ENCODE measurements at regions not wholly inside any gene's neighbourhood (a gene's known extent, or its start where the extent isn't known, plus 50 kb on each side); places are given as distances from the start of the nearest gene placed in this dataset.

DNA sequence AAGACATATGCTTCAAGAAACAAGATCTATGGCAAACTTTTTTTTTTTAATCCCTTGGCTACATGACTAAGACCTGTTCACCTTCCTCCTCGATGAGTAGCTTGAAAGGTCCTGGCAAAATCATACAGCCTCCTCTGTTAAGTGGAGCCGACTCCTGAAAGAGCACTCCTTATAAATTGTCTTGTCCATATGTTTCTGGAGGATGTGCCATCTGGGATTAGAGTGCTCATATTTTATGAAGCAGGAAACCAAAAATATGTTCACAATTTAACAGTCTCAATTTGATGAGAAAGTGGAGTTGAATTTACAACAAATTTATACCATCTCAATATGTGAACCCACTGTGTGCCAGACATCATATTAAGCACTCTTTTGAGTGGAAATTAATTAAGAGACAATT lies 912.1 kb upstream of the FAT3 start:
- no peaks in the 10 kb centered on the region for H4K20me1 ChIP-seq (ENCODE audit: insufficient read depth, low read length)
- dilution Hi-C loops (cut with HindIII; ENCODE audit: low sequenced_read_pairs, unreplicated experiment) = no loop called here
- POLR2A ChIA-PET (ENCODE audit: unreplicated experiment) = no interaction called here
- H2BK20ac ChIP-seq (ENCODE audit: low read depth, low read length) = no peak overlapping the region
- H2AFZ ChIP-seq (replicated peaks; ENCODE audit: low read length, poor library complexity) = no peak overlapping the region
- H2AK9ac ChIP-seq (replicated peaks; ENCODE audit: low read depth, low read length, poor library complexity) = no peak overlapping the region
- DNase-seq (no peak), ATAC-seq (ENCODE audit: low read depth) (no peak)
- H3K14ac ChIP-seq (replicated peaks; ENCODE audit: low read depth, low read length) = no peak overlapping the region
- no TSS peak for BruUV-seq (replicated peaks)
- H4K91ac ChIP-seq (ENCODE audit: insufficient read depth, low read depth, low read length) = no peak overlapping the region
- no peak overlapping the region for H2BK15ac ChIP-seq (ENCODE audit: low read depth, low read length)
- H3K27me3 ChIP-seq (ENCODE audit: control insufficient read depth, insufficient read depth, low read length) = no peaks in the 10 kb centered on the region
- no peak overlapping the region for H3K4me3 ChIP-seq (ENCODE audit: insufficient read depth, low read depth, low read length)
- no peaks in the 10 kb centered on the region for H3K9me1 ChIP-seq (ENCODE audit: insufficient read depth, low read length)
- H2AK5ac ChIP-seq (ENCODE audit: low read depth, low read length) = no peak overlapping the region
- H2BK120ac ChIP-seq (ENCODE audit: low read depth, low read length) = no peak overlapping the region
- no peak overlapping the region for H3K23ac ChIP-seq (ENCODE audit: low read depth, low read length)
- CTCF ChIA-PET = no interaction called here
- no peak for TF ChIP-seq BHLHE40 (IDR thresholded peaks at IDR 0.05; ENCODE audit: low read depth, low read length)
- TF ChIP-seq, protein P1, sequence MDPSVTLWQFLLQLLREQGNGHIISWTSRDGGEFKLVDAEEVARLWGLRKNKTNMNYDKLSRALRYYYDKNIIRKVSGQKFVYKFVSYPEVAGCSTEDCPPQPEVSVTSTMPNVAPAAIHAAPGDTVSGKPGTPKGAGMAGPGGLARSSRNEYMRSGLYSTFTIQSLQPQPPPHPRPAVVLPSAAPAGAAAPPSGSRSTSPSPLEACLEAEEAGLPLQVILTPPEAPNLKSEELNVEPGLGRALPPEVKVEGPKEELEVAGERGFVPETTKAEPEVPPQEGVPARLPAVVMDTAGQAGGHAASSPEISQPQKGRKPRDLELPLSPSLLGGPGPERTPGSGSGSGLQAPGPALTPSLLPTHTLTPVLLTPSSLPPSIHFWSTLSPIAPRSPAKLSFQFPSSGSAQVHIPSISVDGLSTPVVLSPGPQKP (IDR thresholded peaks at IDR 0.05; ENCODE audit: borderline replicate concordance, low read depth, low read length) = no peak
- no peak for TF ChIP-seq POLR2A (IDR thresholded peaks at IDR 0.05; ENCODE audit: low read depth, low read length)
- no peak for TF ChIP-seq RCOR1 (IDR thresholded peaks at IDR 0.05; ENCODE audit: insufficient replicate concordance, low read length)
- TF ChIP-seq, protein P2, sequence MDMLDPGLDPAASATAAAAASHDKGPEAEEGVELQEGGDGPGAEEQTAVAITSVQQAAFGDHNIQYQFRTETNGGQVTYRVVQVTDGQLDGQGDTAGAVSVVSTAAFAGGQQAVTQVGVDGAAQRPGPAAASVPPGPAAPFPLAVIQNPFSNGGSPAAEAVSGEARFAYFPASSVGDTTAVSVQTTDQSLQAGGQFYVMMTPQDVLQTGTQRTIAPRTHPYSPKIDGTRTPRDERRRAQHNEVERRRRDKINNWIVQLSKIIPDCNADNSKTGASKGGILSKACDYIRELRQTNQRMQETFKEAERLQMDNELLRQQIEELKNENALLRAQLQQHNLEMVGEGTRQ (IDR thresholded peaks at IDR 0.05; ENCODE audit: low read depth, low read length) = no peak
- TF ChIP-seq, protein P3, sequence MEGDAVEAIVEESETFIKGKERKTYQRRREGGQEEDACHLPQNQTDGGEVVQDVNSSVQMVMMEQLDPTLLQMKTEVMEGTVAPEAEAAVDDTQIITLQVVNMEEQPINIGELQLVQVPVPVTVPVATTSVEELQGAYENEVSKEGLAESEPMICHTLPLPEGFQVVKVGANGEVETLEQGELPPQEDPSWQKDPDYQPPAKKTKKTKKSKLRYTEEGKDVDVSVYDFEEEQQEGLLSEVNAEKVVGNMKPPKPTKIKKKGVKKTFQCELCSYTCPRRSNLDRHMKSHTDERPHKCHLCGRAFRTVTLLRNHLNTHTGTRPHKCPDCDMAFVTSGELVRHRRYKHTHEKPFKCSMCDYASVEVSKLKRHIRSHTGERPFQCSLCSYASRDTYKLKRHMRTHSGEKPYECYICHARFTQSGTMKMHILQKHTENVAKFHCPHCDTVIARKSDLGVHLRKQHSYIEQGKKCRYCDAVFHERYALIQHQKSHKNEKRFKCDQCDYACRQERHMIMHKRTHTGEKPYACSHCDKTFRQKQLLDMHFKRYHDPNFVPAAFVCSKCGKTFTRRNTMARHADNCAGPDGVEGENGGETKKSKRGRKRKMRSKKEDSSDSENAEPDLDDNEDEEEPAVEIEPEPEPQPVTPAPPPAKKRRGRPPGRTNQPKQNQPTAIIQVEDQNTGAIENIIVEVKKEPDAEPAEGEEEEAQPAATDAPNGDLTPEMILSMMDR (conservative IDR thresholded peaks at IDR 0.05; ENCODE audit: low read depth, low read length) = no peak
- TF ChIP-seq MAFK (IDR thresholded peaks at IDR 0.05; ENCODE audit: low read depth, low read length) = no peak
- H3K4me2 ChIP-seq (ENCODE audit: low read depth, low read length) = no peak overlapping the region
- intact Hi-C loops (cut with micrococcal nuclease) = no loop called here
- no peaks in the 10 kb centered on the region for H3K9me3 ChIP-seq (ENCODE audit: control insufficient read depth, insufficient read depth, low read length)
- in situ Hi-C loops (cut with MboI; ENCODE audit: low sequenced_read_pairs) = no loop called here
- H3K79me1 ChIP-seq (ENCODE audit: low read depth in 1 of 2, low read length in 2 of 2) = no peaks in the 10 kb centered on the region
- no peak overlapping the region for H3K27ac ChIP-seq (ENCODE audit: insufficient read depth, low read length)
- no peaks in the 10 kb centered on the region for H3K36me3 ChIP-seq (ENCODE audit: control insufficient read depth, insufficient read depth, low read length)
- H3K9ac ChIP-seq (ENCODE audit: low read depth, low read length) = no peak overlapping the region
- H4K5ac ChIP-seq (ENCODE audit: low read depth, low read length) = no peak overlapping the region
- no peak overlapping the region for H3K18ac ChIP-seq (ENCODE audit: low read depth, low read length)
- WGBS, 2 experiments (ENCODE audit: extremely low coverage in 2 of 2, insufficient read length in 1 of 2) = no CpG with 5 or more reads among the region's 2 CpGs
- H3K4me1 ChIP-seq (ENCODE audit: control insufficient read depth, insufficient read depth, low read length) = no peaks in the 10 kb centered on the region
- no peak overlapping the region for H4K8ac ChIP-seq (ENCODE audit: low read depth in 2 of 2, low read length in 2 of 2)
- no peak overlapping the region for H3K56ac ChIP-seq (ENCODE audit: extremely low read depth, insufficient read depth, low read length)
- no peak overlapping the region for H2BK5ac ChIP-seq (ENCODE audit: low read depth, low read length, poor library complexity, severe bottlenecking)
- no peak overlapping the region for H3K4ac ChIP-seq (ENCODE audit: low read depth, low read length)

Data from IMR-90 (cell line).